GM18520 (cell line): ENCODE measurements at regions not wholly inside any gene's neighbourhood (a gene's known extent, or its start where the extent isn't known, plus 50 kb on each side); places are given as distances from the start of the nearest gene placed in this dataset.
"Not testable (repeated sequence)": the region's sequence is repeated elsewhere in the genome, so short reads cannot be mapped to it uniquely, and the experiment has no call there.

Source experiments
- ATAC-seq: cut with Tn5 transposase; IDR thresholded peaks from one replicate; pipeline ENCODE4 v1.9.1; 2021; ENCODE audit not compliant: unreplicated experiment

DNA sequence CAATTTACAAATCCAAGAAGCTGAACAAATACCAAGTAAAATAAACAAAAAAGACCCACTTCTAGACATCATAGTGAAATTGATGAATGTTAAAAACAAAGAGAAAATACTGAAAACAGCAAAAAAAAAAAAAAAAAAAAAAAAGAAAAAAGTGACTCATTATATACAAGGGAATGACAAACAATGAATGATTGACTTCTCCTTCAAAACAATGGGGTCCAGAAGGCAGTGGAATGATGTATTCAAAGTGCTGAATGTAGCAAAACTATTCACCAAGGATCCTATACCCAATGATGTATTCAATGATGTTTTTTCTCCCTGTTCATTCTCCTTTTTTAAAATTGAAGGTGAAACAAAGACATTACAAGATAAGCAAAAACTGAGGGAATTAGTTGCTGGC, 650.0 kb downstream of the UTRN start:
- no peak for ATAC-seq

DNA sequence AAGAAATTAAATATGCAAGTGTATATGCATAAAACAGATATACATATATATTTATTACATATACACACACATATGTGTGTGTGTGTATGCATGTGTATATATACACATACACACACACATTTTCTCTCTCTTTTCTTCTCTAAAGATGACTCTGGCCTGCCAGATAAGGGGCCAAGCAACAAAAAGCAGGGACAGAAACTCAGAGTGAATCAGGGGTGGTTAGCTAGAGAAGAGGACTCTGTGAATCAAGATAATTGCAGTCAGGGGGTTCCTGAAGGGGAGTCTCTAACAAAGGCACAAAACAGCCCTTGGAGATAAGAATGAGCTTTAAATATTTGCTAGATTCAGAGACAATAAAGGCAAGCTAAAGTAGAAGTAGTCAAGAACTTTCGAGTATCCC, 650.5 kb downstream of the UTRN start:
- no peak for ATAC-seq

DNA sequence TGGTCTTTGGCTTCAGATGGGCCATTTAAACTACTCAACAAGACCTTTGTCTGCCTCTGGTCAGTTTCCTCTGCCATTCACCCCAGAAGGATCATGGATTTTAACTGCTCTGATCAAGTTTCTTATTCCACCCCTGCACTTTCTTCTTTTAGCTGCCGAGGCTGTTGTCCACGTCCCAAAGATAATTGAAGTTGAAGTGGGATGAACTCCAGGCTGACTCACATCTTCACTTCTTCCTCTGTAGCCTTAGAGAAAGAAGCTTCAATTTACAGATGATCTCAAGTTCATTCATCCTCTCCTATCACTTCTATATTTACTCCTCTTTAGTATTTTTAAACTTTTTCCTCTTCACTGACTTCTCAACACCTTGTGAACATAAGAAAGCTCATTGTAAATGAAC, 651.6 kb downstream of the UTRN start:
- ATAC-seq: no peak

DNA sequence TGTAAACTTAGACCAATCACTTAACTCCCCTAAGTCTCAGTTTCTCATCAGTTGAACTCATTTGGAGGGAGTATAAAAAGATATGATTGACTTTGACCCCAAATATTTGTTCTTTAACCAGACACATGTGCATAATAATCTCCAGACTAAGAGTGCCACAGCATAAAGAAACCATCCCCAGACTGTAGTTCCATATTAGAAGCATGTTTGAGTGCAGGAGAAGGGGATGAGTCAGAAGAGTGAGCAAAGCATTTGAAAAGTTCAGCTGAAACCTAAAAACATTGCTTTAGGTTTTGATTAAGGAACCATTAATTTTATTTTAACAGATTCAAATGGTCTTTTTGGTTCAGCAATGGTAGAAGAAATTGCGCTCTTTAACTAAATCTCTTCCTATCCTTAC, 654.8 kb downstream of the UTRN start:
- ATAC-seq: no peak

DNA sequence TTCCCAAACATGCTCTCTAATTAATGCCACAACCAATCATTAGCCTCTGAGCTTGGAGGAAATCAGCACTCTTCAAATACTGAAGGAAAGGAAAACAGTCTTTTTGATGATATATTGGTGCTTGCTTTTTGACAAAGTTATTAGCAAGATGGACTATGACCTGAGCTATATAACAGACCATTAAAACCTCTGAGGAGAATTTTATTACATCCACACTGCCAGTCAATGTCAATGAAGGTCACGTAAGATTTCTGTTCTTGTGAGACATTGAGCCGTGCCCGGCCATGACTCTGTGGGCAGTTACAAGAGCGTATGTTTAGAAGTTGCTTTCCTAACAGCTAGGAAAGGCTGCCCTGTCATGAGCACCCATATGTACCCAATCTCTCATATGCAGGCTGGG, 659.0 kb downstream of the UTRN start:
- ATAC-seq: no peak

DNA sequence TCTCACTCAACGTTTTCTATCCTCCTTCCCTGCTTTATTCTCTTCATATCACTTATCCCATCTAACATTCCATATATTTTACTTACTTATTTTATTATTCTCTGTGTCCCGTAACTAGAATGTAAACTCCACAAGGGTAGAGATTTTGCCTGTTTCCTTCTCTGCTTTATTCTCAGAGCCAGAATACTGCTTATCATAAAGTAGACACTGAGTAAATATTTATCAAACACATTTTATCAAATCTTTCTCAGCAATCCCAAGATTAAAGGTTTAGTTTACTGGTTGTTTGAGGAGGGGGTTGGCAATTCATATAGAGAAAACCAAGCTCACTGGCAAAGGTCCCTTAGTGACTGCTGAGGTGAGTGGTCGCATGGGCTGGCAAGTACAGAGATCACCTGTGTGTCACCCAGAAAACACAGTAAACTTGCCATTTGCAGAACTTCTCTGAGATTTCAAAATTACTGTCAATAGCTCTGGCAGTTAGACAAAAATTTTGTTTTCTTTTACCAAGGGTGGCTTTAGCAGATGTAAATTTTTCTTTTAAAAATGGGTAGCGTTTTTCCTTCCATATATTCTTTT, 662.4 kb downstream of the UTRN start:
- ATAC-seq: no peak

DNA sequence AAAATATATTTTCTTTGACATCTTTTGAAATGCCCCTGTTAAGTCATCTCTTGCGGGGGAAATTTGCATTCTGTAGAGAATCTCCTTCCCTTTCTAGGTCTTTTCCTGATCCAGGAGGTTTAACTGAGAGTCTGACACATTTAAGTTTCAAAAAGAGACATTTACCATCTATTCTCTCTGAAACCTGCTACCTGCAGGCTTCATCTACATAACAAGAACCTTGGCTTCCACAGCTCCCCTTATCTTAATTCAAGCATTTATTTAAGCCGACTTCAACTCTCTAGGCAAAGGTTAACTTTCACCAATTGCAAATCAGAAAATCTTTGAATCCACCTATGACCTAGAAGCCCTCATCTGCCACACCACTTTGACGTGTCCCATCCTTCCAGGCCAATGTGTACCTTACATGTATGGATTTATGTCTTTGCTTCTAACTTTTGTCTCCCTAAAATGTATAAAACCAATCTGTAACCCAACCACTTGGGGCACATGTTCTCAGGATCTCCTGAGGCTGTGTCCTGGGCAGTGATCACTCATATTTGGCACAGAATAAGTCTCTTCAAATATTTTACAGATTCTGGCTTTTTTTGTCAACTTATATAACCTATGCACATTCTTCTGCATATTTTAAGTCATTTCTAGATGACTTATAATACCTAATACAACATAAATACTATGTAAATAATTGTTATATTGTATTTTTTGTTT, 666.7 kb downstream of the UTRN start:
- ATAC-seq: no peak

DNA sequence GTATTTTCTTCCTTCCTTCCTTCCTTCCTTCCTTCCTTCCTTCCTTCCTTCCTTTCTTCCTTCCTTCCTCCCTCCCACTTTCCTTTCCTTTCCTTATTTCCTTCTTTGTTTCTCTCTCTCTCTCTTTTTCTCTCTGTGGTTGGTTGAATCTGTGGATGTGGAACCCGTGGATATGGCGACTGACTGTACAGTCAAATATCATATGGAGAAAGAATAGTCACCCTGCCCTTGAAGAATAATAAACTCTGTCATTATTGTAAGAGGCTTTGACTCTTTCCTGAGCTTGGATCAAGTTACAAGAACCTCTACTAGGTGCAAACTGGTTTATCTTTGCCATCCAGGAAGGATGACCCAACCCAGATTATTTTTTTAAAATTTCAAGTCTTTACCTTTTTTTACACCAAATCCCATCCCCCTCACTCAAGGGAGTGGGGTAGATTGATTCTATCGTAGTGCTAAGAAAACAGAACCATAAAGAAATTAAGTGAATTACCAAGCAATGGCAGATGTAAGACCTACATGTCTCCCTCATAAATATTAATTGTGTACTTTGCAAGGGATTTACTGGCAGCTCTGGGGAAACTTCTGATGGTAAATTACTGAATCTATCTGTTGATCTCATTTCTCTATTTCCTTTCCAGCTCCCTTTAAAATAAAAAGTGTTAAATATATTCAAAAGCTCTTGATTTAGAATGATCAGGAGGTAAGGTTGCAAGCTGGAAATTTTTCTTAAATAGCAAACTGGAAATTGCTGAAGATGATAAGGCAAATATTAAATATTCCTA, 667.5 kb downstream of the UTRN start:
- no peak for ATAC-seq

DNA sequence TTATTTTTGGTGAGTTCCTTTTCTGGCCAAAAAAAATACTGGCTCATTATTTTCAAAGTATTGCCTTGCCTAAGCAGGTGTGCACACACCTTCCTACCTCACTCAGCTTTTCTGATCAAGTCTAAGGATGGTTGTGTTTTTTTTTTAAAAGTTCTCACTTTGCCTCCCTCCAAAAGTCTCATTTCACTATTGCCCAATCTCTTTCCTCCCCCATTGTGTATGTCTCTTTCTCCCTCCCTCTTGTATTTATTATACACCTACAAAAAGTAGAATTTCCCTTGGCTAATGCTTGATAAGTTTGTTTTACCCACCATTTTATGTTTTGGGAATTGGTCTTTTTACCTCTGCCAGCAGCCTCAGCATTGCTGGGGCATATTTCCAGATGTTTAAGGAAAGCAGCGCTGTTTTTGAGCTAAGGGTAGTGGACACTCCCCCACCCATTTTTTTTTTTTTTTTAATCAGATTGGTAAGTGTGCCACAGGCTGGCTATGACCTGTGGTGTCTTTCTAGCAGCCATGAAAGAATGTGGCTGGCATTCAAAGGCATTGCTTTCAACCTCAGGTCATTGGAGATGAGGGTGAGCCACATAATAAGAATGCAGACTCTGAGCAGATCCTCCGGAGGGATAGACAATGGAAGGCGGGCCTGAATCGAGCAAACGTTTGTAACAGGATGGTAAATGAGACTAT, 668.6 kb downstream of the UTRN start:
- ATAC-seq: no peak

DNA sequence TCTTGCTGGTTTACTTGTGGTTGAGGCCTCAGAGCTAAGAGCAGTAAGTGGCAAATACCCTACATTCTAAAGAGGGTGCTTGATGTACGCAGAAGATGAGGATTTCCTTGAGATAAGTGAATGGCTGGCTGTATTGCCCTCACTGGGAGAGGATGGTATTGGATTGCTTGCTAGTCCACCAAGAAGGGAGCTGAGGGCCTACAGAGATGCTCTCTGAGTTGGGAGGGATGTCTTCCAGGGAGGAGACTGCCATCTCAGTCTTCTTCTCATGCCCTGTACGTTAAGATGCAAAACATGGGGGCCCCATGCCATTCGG, 669.1 kb downstream of the UTRN start:
- no peak for ATAC-seq

DNA sequence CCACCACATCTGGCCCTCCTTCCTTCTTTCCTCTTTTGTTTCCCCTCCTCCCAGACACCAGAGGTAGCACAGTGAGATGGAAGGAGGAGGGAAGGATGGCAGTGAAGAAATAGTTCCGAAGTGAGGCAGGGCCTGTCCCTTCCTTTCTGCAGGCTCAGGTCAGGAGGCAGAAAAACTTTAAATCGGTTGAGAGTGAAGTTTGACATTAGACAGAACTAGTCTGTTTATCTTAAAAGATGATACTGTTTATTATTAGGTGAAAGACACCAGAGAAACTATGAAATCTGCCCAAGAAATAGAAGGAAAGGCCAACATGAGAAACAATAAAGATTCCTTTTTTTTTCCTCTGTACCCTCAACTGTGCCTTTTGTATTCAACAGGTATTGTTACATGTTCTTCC, 670.3 kb downstream of the UTRN start:
- no peak for ATAC-seq

DNA sequence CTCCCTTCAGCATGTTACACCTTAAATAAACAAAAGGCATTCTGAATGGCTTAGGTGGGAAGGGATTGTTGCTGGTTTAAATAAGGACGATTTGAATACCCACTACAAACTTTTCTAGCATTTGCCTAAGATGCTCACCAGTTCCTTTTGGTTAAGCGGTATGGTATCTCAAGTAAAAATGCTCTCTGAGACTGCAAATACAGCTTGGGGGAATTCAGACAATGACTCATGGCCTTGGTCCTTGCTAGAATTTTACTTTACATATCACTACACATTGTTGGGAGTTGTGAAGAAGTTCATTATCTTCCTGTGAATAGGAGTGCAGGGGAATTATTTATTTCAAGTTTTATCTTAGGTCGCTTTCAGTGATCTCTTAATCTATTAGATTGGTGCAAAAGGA, 670.7 kb downstream of the UTRN start:
- no peak for ATAC-seq

DNA sequence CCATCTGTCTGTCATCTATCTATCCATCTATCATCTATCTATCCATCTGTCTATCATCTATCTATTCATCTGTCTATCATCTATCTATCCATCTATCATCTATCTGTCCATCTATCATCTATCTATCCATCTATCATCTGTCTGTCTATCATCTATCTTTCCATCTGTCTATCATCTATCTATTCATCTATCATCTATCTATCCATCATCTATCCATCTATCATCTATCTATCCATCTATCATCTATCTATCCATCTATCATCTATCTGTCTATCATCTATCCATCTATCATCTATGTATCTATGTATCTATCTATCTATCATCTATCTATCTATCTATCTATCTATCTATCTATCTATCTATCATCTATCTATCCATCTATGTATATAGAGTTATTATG, 671.6 kb downstream of the UTRN start:
- ATAC-seq: not testable (repeated sequence)

DNA sequence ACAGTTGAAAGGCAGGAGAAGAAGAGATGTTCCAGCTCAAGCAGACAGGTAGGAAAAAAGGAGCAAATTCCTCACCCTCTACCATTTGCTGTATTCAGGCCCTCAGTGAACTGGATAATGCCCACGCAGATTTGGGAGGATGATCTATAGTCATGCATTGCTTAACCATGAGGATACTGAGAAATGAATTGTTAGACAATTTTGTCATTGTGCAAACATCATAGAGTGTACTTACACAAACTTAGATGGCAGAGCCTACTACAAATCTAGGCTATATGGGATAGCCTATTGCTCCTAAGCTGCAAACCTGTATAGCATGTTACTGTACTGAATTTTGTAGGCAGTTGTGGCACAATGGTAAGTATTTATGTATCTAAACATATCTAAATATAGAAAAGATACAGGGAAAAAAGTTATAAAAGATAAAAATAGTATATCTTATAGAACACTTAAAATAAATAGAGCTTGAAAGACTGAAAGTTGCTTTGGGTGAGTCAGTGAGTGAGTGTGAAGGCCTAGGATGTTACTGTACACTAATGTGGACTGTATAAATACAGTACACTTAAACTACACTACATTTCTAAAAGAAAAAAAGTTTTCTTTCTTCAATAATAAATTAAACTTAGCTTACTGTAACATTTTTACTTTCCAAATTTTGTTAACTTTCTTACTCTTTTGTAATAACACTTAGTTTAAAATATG, 672.3 kb downstream of the UTRN start:
- no peak for ATAC-seq

DNA sequence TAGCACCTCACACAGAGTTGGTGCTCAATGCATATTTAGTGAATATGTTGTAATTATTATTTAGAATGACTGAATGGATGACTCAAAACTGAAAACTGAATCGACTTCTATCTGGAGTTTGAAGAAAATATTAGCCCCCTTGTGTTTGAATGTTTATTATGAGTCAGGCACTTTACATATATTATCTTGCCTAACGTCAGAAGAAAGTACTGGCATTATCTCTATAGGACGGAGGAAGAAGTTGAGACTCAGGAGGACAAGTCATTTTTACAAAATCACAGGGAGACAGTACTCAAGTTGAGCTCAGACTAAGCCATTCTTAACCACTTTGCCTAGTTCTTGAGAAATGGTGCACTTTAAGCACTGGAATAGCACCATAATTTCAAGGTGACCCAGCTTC, 684.0 kb downstream of the UTRN start:
- no peak for ATAC-seq

DNA sequence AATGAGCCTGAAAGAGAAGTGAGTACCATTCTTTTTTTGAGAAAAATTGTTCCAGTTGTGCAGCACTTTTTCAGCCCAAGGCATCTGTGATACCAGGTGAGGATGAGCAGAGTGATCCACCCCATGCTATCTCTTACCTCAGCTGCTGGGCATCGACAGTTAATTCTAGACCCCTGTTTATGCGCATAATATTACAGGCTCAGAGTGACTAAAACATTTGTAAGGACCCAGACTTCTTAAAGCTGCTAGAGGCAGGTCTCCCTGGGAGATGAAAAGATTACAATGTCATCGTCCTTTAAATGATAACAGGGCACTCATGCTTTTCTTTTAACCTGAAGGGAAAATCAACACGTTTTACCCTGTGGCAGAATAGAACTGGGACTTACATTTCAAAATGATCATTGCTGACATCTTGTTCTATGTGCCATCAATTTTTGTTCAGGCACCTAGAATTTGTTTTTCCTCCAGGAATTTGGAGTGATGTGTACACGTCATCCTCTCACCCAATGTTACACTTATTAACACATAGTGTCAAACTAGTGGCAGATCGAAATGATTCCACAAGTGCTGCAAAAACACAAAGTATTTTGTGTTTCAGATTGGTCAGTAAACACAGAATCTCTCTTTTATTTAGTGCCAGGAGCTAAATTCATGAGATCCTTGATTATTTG, 684.6 kb downstream of the UTRN start:
- no peak for ATAC-seq

DNA sequence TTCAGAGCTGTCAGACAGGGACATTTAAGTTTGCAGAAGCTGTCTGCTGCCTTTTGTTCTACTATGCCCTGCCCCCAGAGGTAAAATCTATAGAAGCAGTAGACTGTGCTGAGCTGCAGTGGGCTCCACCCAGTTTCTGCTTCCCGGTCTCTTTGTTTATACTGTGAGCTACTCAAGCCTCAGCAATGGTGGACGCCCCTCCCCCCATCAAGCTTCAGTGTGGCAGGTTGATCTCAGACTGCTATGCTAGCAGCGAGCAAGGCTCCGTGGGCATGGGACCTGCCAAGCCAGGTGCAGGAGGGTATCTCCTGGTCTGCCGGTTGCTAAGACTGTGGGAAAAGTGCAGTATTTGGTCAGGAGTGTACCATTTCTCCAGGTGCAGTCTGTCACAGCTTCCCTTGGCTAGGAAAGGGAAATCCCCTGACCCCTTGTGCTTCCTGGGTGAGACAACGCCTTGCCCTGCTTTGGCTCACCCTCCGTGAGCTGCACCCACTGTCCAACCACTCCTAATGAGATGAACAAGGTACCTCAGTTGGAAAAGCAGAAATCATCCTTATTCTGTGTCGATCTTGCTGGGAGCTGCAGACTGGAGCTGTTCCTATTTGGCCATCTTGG, 692.2 kb downstream of the UTRN start:
- not testable (repeated sequence) for ATAC-seq

DNA sequence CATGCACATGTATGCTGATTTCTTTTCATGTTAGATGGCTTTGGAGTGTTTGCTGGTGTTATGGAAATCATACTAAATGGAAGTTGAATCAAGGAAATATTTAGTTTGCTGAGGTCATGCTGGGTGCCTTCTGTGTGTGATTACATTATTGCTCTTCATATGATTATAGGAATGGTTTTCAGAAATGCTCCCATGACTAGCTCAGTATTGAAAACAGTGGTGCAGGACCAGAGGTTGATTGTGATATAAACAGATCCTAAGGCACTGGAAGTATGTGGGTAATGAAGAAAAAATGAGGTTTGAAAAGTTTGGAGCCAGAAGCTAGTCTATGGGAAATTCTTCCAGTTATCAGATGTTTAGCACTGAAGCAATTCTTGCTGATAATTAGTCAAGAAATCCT, 693.1 kb downstream of the UTRN start:
- ATAC-seq: no peak

DNA sequence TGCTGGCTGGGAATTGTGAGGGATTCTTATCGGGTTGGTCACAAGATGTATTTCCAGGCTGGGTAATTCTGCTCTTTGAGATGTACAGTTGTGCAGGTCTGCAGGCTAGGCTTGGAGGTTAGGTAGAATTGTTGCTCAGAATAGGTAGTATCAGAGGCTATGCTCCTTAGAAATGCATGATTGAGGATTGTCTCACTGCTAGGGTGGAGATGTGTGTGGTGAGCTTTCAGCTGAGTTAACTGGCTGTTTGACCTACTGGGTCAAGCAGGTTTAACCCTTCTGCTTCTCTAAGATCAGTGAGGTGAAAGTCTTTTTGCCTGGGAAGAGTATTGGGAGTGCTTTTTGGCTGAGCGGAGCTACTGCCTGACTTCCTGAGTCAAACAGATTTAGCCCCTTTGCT, 701.1 kb downstream of the UTRN start:
- no peak for ATAC-seq

DNA sequence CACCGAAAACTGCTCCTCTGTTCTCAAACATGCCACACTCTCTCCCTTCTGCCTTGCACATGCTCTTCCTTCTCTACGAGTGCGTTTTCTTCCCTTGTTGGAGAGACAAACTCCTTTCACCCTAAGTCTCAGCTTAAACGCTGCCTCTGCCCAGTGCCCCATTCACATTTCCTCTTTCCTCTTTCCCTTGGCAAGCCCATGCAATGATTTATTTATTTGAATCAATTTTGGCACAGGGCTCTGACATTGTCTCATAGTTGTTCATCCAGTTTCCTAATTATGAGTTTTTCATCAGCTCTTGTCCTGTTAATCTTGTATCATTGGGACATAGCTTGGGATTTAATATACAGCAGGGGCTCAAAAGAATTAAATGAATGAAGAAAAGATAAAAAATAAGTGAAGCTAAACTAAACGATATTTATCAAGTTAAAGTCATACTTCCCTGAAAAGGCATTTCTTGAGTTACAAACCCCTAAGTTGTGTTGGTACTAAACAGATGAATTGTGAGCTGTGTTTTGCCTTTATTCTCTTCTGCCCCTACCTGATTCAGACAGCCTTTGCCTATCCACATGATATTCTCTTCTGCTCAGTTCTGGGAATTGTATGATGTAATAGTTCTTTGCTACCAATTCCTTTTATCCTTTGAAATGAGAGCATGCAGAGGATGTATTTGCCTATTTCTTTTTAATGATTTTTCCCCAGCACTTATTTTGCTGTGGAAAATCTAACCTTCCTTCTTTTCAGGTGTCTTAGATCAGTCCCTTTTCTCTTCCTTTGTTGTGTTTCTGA, 704.4 kb downstream of the UTRN start:
- no peak for ATAC-seq
